HCT116 (cell line): ENCODE measurements at regions not wholly inside any gene's neighbourhood (a gene's known extent, or its start where the extent isn't known, plus 50 kb on each side); places are given as distances from the start of the nearest gene placed in this dataset.

Experiments
- ATAC-seq: fragments of 200-7000 bp; cut with Tn5 transposase; 2 replicates; pipeline ENCODE4 v1.9.1; 2020; ENCODE audit warnings: mild to moderate bottlenecking, moderate library complexity
- BruUV-seq: library from RNA; stranded (reverse); fragments of 400-500 nt; replicated peaks from 2 replicates; lab custom pipeline; 2021; lab: Mats Ljungman, UMichigan
- CTCF ChIA-PET: fragments of 300-600 bp; sonication (Branson Sonifier 250); formaldehyde crosslinking; loops from one replicate; lab custom pipeline; 2021; ENCODE audit warnings: antibody characterized with exemption; lab: Charles Lee
- POLR2A ChIA-PET: fragments of 300-600, 350-600 bp; sonication (Branson Sonifier 250); formaldehyde crosslinking; loops from one replicate; lab custom pipeline; 2021; ENCODE audit warnings: antibody characterized with exemption; lab: Charles Lee
- RAD21 ChIA-PET, 2 experiments: fragments of 300-600 bp; sonication (Branson Sonifier 250); formaldehyde crosslinking; loops; one replicate each; lab custom pipeline; 2023; ENCODE audit warnings: low total read pairs in 2 of 2; ENCODE audit not compliant: uncharacterized antibody in 2 of 2, unreplicated experiment in 2 of 2, low non-redundant PET in 1 of 2; lab: Charles Lee
- DNase-seq: peaks from one replicate; pipeline ENCODE4 v3.0.0-alpha.2; 2010; ENCODE audit warnings: low read depth, low spot score
- H2AFZ ChIP-seq: fragments of 200-600 bp; shearing (Covaris generic), sonication (generic); 2 replicates; pipeline ENCODE4 v1.6.1; 2017; ENCODE audit warnings: low read depth, mixed run types, mixed read lengths, antibody characterized with exemption, low read length; ENCODE audit not compliant: poor library complexity, severe bottlenecking
- H3K27ac ChIP-seq: 2 replicates; pipeline ENCODE4 v1.5.1; 2012; ENCODE audit warnings: low read depth, low read length
- H3K27me3 ChIP-seq: fragments of 200-600 bp; sonication (generic); 2 replicates; pipeline ENCODE4 v1.6.1; 2016; ENCODE audit warnings: mixed run types, low read length, mixed read lengths; ENCODE audit not compliant: insufficient read depth
- H3K36me3 ChIP-seq, 2 experiments: fragments of 200-500 bp in 1 of 2; fragments of 200-600 bp in 1 of 2; sonication (Bioruptor generic) in 1 of 2; sonication (generic) in 1 of 2; 2 replicates each; pipeline versions ENCODE4 v1.5.1 to v1.6.1; 2014 to 2016; ENCODE audit warnings: low read length in 2 of 2, inconsistent platforms in 1 of 2, mixed read lengths in 1 of 2, mixed run types in 1 of 2; ENCODE audit not compliant: insufficient read depth in 2 of 2, control insufficient read depth in 1 of 2
- H3K4me1 ChIP-seq, 2 experiments: fragments of 200-600 bp in 1 of 2; sonication (generic) in 1 of 2; 2 replicates each; pipeline versions ENCODE4 v1.5.1 to v1.6.1; 2012 to 2017; ENCODE audit warnings: low read length in 2 of 2, inconsistent platforms in 1 of 2, mild to moderate bottlenecking in 1 of 2, mixed read lengths in 1 of 2, mixed run types in 1 of 2, moderate library complexity in 1 of 2; ENCODE audit not compliant: insufficient read depth in 2 of 2, control insufficient read depth in 1 of 2
- H3K4me2 ChIP-seq: fragments of 200-600 bp; sonication (generic); 2 replicates; pipeline ENCODE4 v1.6.1; 2017; ENCODE audit warnings: mixed run types, low read length, mixed read lengths
- H3K4me3 ChIP-seq, 2 experiments: fragments of 200-600 bp in 1 of 2; sonication (generic) in 1 of 2; replicated peaks in 1 of 2; 2 replicates each; pipeline ENCODE4 v1.5.1; 2011 to 2016; ENCODE audit warnings: low read length in 2 of 2, control low read depth in 1 of 2, low read depth in 1 of 2, mild to moderate bottlenecking in 1 of 2, mixed read lengths in 1 of 2, mixed run types in 1 of 2
- H3K79me2 ChIP-seq: fragments of 200-600 bp; sonication (generic); 2 replicates; pipeline ENCODE4 v1.6.1; 2017; ENCODE audit warnings: mild to moderate bottlenecking, mixed run types, low read length, moderate library complexity, mixed read lengths; ENCODE audit not compliant: insufficient read depth
- H3K9ac ChIP-seq: fragments of 200-600 bp; sonication (generic); 2 replicates; pipeline ENCODE4 v1.6.1; 2016; ENCODE audit warnings: low read length, mixed read lengths
- H3K9me2 ChIP-seq: fragments of 200-600 bp; sonication (generic), shearing (Covaris generic); 2 replicates; pipeline ENCODE4 v1.6.1; 2017; ENCODE audit warnings: mixed run types, mild to moderate bottlenecking, moderate library complexity; ENCODE audit not compliant: insufficient read depth
- H3K9me3 ChIP-seq, 2 experiments: fragments of 200-500 bp in 1 of 2; fragments of 200-600 bp in 1 of 2; sonication (Bioruptor generic) in 1 of 2; sonication (generic) in 1 of 2; 2 replicates each; pipeline ENCODE4 v1.6.1; 2014 to 2017; ENCODE audit warnings: low read length in 2 of 2, mixed read lengths in 2 of 2, inconsistent platforms in 1 of 2, low read depth in 1 of 2, mild to moderate bottlenecking in 1 of 2, mixed run types in 1 of 2, moderate library complexity in 1 of 2; ENCODE audit not compliant: control insufficient read depth in 1 of 2, insufficient read depth in 1 of 2
- H4K20me1 ChIP-seq: fragments of 200-600 bp; sonication (generic), shearing (Covaris generic); 2 replicates; pipeline ENCODE4 v1.6.1; 2017; ENCODE audit warnings: mixed run types, mild to moderate bottlenecking, moderate library complexity; ENCODE audit not compliant: insufficient read depth
- CTCF ChIP-seq, 3 experiments: fragments of 200-600 bp in 1 of 3; sonication (generic) in 1 of 3; IDR thresholded peaks in 2 of 3; conservative IDR thresholded peaks in 1 of 3; 2 replicates each; pipeline ENCODE4 v1.5.1; 2012 to 2017; ENCODE audit warnings: low read depth in 2 of 3, low read length in 2 of 3, antibody characterized with exemption in 1 of 3, borderline replicate concordance in 1 of 3, control low read depth in 1 of 3, mild to moderate bottlenecking in 1 of 3, mixed read lengths in 1 of 3, mixed run types in 1 of 3, moderate library complexity in 1 of 3; ENCODE audit not compliant: insufficient read depth in 1 of 3
- EZH2phosphoT487 ChIP-seq: fragments of 200-600 bp; IDR thresholded peaks from 2 replicates; pipeline ENCODE4 v1.6.1; 2018; ENCODE audit warnings: antibody characterized with exemption, borderline replicate concordance
- REST ChIP-seq: IDR thresholded peaks from 2 replicates; pipeline ENCODE4 v1.6.1; 2012; ENCODE audit warnings: low read depth
- intact Hi-C: fragments of 100-400 bp; cut with micrococcal nuclease; formaldehyde crosslinking; loops from 2 replicates; pipeline ENCODE4 v1.10.0; 2022

GRCh38 chr1:73842436-73842835 lies 355.5 kb downstream of the LRRIQ3 start:
- no peak for TF ChIP-seq EZH2phosphoT487
- RAD21 ChIA-PET = no interaction called here

DNA sequence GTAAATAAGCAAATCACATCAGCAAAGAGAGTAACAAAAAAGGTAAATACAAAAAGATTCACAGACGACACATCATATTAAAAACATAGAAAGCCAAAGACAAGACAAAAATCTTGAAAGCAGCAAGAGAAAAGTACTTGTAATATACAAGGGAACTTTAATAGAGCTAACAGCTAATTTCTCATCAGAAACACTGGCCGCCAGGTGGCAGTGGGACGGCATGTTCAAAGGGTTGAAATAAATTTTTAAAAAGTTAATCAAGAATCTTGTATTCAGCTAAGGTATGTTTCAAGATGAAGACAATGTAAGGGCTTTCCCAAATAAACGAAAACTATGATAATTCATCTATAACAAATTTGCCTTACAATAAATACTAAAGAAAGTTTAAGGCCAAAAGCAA lies 358.1 kb downstream of the LRRIQ3 start:
- Histone ChIP-seq H3K4me1 (no peaks in the 10 kb centered on the region), H3K27ac (no peak overlapping the region), H3K9ac (no peak overlapping the region), H3K27me3 (no peaks in the 10 kb centered on the region), H4K20me1 (no peaks in the 10 kb centered on the region), H3K4me3 (no peak overlapping the region), H3K4me2 (no peak overlapping the region), H3K9me3 (peaks cover 3 to 7% of the 10 kb centered on the region in 2 experiments; a peak in 1 of 4 replicates), H3K36me3 (no peaks in the 10 kb centered on the region), H3K79me2 (no peaks in the 10 kb centered on the region), H2AFZ (no peak overlapping the region), H3K9me2 (no peaks in the 10 kb centered on the region)
- no peak for ATAC-seq
- TF ChIP-seq REST = no peak
- peak in 2 of 3 experiments; percentile 7 to 32; a peak in 1 of 6 replicates for TF ChIP-seq CTCF (IDR thresholded peaks at IDR 0.05 in 2 of 3, conservative IDR thresholded peaks at IDR 0.05 in 1 of 3; ENCODE audit: borderline replicate concordance in 1 of 3, insufficient read depth in 1 of 3, low read depth in 2 of 3, low read length in 2 of 3)
- CTCF ChIA-PET = interaction anchor here (1.0 kb wide), 1 partner anchor 850 kb away, joined by 3 read pairs; no protein-coding TSS in a partner anchor
- no TSS peak for BruUV-seq
- intact Hi-C loops = loop anchor here (10.0 kb wide), 1 partner anchor 625 kb away; no protein-coding TSS in a partner anchor
- no peak for DNase-seq
- POLR2A ChIA-PET = no interaction called here
- RAD21 ChIA-PET = no interaction called here

More at GRCh38 chr1:73842436-73842835, 355.5 kb downstream of the LRRIQ3 start:
- Histone ChIP-seq H3K36me3 (no peaks in the 10 kb centered on the region), H3K9me2 (no peaks in the 10 kb centered on the region), H3K27ac (no peak overlapping the region), H3K4me2 (no peak overlapping the region), H3K79me2 (no peaks in the 10 kb centered on the region), H3K4me3 (no peak overlapping the region), H3K4me1 (no peaks in the 10 kb centered on the region), H4K20me1 (no peaks in the 10 kb centered on the region), H3K9ac (no peak overlapping the region), H3K27me3 (no peaks in the 10 kb centered on the region), H3K9me3 (peaks cover 3 to 7% of the 10 kb centered on the region in 2 experiments; a peak in 1 of 4 replicates), H2AFZ (no peak overlapping the region)
- ChIA-PET CTCF (no interaction called here), POLR2A (no interaction called here)
- no TSS peak for BruUV-seq
- no peak for ATAC-seq
- intact Hi-C loops = loop anchor here (10.0 kb wide), 1 partner anchor 622 kb away; no protein-coding TSS in a partner anchor
- DNase-seq = no peak
